K562 (cell line): ENCODE measurements at regions not wholly inside any gene's neighbourhood (a gene's known extent, or its start where the extent isn't known, plus 50 kb on each side); places are given as distances from the start of the nearest gene placed in this dataset.

ENCODE experiments used
- ATAC-seq: fragments of 200-7000 bp; cut with Tn5 transposase; 3 replicates; pipeline ENCODE4 v1.9.1; 2020; ENCODE audit warnings: moderate library complexity
- BruUV-seq: library from RNA; stranded (reverse); fragments of 400-500 nt; replicated peaks from 2 replicates; lab custom pipeline; 2021; lab: Mats Ljungman, UMichigan
- CTCF ChIA-PET: fragments of 300-600 bp; formaldehyde crosslinking; extraction: SDS; loops from one replicate; lab custom pipeline; 2021; ENCODE audit warnings: low intra/inter-chr PET ratio; lab: Yijun Ruan, JAX
- POLR2A ChIA-PET: fragments of 300-600, 350-650 bp; sonication (Branson Sonifier 250); formaldehyde crosslinking; extraction: SDS; loops from one replicate; lab custom pipeline; 2021; ENCODE audit warnings: antibody characterized with exemption, inconsistent platforms; lab: Yijun Ruan, JAX
- DNase-seq, 4 experiments: peaks; one replicate each; pipeline versions ENCODE4 v3.0.0 to v3.0.0-alpha.2; 2011 to 2018; ENCODE audit warnings: low spot score in 3 of 4, mixed read lengths in 3 of 4; ENCODE audit errors: extremely low read depth in 1 of 4
- FAIRE-seq: peaks from 2 replicates; lab custom pipeline; 2011; peaks lifted over from hg19 to GRCh38; lab: Jason Lieb, UNC
- H2AFZ ChIP-seq: 2 replicates; pipeline ENCODE4 v1.6.0; 2011; ENCODE audit warnings: low read depth, low read length, control low read depth, inconsistent platforms
- H3K27ac ChIP-seq: fragments of 200-600 bp; 3 replicates; pipeline ENCODE4 v1.8.0; 2011; ENCODE audit warnings: low read depth, mild to moderate bottlenecking, control low read depth, inconsistent platforms, low read length, moderate library complexity, mixed read lengths; ENCODE audit errors: extremely low read depth
- H3K27me3 ChIP-seq, 2 experiments: fragments of 300-600 bp in 1 of 2; 2 replicates in 1 of 2; 3 replicates in 1 of 2; pipeline versions ENCODE4 v1.6.0 to v1.8.0; 2011; ENCODE audit warnings: inconsistent platforms in 2 of 2, low read length in 2 of 2, mild to moderate bottlenecking in 1 of 2, mixed read lengths in 1 of 2, moderate library complexity in 1 of 2; ENCODE audit not compliant: control insufficient read depth in 2 of 2, insufficient read depth in 2 of 2
- H3K36me3 ChIP-seq: fragments of 300-600 bp; 3 replicates; pipeline ENCODE4 v1.8.0; 2011; ENCODE audit warnings: mild to moderate bottlenecking, low read length, inconsistent platforms; ENCODE audit not compliant: control insufficient read depth, insufficient read depth
- H3K4me1 ChIP-seq, 2 experiments: fragments of 200-600 bp in 1 of 2; replicated peaks in 1 of 2; 2 replicates in 1 of 2; 3 replicates in 1 of 2; pipeline versions ENCODE4 v1.5.1 to v1.8.0; 2011; ENCODE audit warnings: inconsistent platforms in 2 of 2, low read length in 2 of 2, mild to moderate bottlenecking in 1 of 2, mixed read lengths in 1 of 2, moderate library complexity in 1 of 2; ENCODE audit not compliant: control insufficient read depth in 2 of 2, insufficient read depth in 2 of 2
- H3K4me2 ChIP-seq: 2 replicates; pipeline ENCODE4 v1.6.1; 2011; ENCODE audit warnings: low read length, control low read depth, inconsistent platforms, mixed read lengths; ENCODE audit not compliant: insufficient read depth
- H3K4me3 ChIP-seq: fragments of 200-600 bp; sonication (generic), shearing (Covaris generic); 2 replicates; pipeline ENCODE4 v1.5.1; 2016; ENCODE audit warnings: control low read depth, inconsistent platforms
- H3K79me2 ChIP-seq: fragments of 200-600 bp; 3 replicates; pipeline ENCODE4 v1.8.0; 2011; ENCODE audit warnings: low read length, inconsistent platforms; ENCODE audit not compliant: control insufficient read depth, insufficient read depth
- H3K9ac ChIP-seq, 2 experiments: 2 replicates each; pipeline versions ENCODE4 v1.6.0 to v1.6.1; 2011; ENCODE audit warnings: low read depth in 2 of 2, low read length in 2 of 2, control low read depth in 1 of 2, inconsistent platforms in 1 of 2, mild to moderate bottlenecking in 1 of 2, mixed read lengths in 1 of 2; ENCODE audit not compliant: insufficient read depth in 1 of 2
- H3K9me1 ChIP-seq: one replicate; pipeline ENCODE4 v1.6.0; 2011; ENCODE audit warnings: inconsistent platforms, mild to moderate bottlenecking, low read length, moderate library complexity; ENCODE audit not compliant: control insufficient read depth, insufficient read depth
- H3K9me3 ChIP-seq: replicated peaks from 2 replicates; pipeline ENCODE4 v1.5.1; 2011; ENCODE audit warnings: low read depth, low read length, inconsistent platforms; ENCODE audit not compliant: control insufficient read depth, insufficient read depth
- H4K20me1 ChIP-seq: replicated peaks from 2 replicates; pipeline ENCODE4 v1.6.1; 2011; ENCODE audit warnings: low read length, inconsistent platforms, mixed read lengths; ENCODE audit not compliant: control insufficient read depth, insufficient read depth
- GABPB1 ChIP-seq: sonication (generic); formaldehyde crosslinking; IDR thresholded peaks from 2 replicates; pipeline ENCODE4 v1.8.0; 2022; ENCODE audit warnings: mild to moderate bottlenecking, missing genetic modification reagents
- NFE2 ChIP-seq: IDR thresholded peaks from 2 replicates; pipeline ENCODE4 v1.6.1; 2014; ENCODE audit warnings: antibody characterized with exemption, low read depth
- POLR2G ChIP-seq: fragments of 200-400 bp; formaldehyde crosslinking; IDR thresholded peaks from 2 replicates; pipeline ENCODE4 v1.6.1; 2017; ENCODE audit warnings: low read depth, mild to moderate bottlenecking, antibody characterized with exemption, low read length, moderate library complexity
- WGBS: fragments of 100-300 bp; shearing (Covaris generic); methylation state at CpG from one replicate; pipeline ENCODE4 v1.1.6; 2016; ENCODE audit warnings: low coverage, mixed read lengths; ENCODE audit not compliant: insufficient coverage; ENCODE audit errors: missing lambda C conversion rate; 5-methylcytosine and 5-hydroxymethylcytosine counted together
- in situ Hi-C: fragments of 300-500 bp; cut with MboI; formaldehyde crosslinking; loops from 4 replicates; pipeline ENCODE4 v1.15.0; 2018; ENCODE audit warnings: inconsistent platforms, mixed read lengths
- intact Hi-C: fragments of 100-400 bp; cut with micrococcal nuclease; formaldehyde crosslinking; loops from 2 replicates; pipeline ENCODE4 v1.14.2; 2022
- TF ChIP-seq, protein P1 (sequence below): fragments of 450-650 bp; IDR thresholded peaks from 2 replicates; pipeline ENCODE4 v1.6.1; 2016; ENCODE audit warnings: mild to moderate bottlenecking, moderate library complexity

- TF ChIP-seq POLR2G: no peak
- no peak for TF ChIP-seq GABPB1 (CRISPR knock-in tag)
- no peak for TF ChIP-seq NFE2
- TF ChIP-seq, protein P1, sequence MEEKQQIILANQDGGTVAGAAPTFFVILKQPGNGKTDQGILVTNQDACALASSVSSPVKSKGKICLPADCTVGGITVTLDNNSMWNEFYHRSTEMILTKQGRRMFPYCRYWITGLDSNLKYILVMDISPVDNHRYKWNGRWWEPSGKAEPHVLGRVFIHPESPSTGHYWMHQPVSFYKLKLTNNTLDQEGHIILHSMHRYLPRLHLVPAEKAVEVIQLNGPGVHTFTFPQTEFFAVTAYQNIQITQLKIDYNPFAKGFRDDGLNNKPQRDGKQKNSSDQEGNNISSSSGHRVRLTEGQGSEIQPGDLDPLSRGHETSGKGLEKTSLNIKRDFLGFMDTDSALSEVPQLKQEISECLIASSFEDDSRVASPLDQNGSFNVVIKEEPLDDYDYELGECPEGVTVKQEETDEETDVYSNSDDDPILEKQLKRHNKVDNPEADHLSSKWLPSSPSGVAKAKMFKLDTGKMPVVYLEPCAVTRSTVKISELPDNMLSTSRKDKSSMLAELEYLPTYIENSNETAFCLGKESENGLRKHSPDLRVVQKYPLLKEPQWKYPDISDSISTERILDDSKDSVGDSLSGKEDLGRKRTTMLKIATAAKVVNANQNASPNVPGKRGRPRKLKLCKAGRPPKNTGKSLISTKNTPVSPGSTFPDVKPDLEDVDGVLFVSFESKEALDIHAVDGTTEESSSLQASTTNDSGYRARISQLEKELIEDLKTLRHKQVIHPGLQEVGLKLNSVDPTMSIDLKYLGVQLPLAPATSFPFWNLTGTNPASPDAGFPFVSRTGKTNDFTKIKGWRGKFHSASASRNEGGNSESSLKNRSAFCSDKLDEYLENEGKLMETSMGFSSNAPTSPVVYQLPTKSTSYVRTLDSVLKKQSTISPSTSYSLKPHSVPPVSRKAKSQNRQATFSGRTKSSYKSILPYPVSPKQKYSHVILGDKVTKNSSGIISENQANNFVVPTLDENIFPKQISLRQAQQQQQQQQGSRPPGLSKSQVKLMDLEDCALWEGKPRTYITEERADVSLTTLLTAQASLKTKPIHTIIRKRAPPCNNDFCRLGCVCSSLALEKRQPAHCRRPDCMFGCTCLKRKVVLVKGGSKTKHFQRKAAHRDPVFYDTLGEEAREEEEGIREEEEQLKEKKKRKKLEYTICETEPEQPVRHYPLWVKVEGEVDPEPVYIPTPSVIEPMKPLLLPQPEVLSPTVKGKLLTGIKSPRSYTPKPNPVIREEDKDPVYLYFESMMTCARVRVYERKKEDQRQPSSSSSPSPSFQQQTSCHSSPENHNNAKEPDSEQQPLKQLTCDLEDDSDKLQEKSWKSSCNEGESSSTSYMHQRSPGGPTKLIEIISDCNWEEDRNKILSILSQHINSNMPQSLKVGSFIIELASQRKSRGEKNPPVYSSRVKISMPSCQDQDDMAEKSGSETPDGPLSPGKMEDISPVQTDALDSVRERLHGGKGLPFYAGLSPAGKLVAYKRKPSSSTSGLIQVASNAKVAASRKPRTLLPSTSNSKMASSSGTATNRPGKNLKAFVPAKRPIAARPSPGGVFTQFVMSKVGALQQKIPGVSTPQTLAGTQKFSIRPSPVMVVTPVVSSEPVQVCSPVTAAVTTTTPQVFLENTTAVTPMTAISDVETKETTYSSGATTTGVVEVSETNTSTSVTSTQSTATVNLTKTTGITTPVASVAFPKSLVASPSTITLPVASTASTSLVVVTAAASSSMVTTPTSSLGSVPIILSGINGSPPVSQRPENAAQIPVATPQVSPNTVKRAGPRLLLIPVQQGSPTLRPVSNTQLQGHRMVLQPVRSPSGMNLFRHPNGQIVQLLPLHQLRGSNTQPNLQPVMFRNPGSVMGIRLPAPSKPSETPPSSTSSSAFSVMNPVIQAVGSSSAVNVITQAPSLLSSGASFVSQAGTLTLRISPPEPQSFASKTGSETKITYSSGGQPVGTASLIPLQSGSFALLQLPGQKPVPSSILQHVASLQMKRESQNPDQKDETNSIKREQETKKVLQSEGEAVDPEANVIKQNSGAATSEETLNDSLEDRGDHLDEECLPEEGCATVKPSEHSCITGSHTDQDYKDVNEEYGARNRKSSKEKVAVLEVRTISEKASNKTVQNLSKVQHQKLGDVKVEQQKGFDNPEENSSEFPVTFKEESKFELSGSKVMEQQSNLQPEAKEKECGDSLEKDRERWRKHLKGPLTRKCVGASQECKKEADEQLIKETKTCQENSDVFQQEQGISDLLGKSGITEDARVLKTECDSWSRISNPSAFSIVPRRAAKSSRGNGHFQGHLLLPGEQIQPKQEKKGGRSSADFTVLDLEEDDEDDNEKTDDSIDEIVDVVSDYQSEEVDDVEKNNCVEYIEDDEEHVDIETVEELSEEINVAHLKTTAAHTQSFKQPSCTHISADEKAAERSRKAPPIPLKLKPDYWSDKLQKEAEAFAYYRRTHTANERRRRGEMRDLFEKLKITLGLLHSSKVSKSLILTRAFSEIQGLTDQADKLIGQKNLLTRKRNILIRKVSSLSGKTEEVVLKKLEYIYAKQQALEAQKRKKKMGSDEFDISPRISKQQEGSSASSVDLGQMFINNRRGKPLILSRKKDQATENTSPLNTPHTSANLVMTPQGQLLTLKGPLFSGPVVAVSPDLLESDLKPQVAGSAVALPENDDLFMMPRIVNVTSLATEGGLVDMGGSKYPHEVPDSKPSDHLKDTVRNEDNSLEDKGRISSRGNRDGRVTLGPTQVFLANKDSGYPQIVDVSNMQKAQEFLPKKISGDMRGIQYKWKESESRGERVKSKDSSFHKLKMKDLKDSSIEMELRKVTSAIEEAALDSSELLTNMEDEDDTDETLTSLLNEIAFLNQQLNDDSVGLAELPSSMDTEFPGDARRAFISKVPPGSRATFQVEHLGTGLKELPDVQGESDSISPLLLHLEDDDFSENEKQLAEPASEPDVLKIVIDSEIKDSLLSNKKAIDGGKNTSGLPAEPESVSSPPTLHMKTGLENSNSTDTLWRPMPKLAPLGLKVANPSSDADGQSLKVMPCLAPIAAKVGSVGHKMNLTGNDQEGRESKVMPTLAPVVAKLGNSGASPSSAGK: no peak
- Histone ChIP-seq H3K27me3 (peaks cover 2 to 15% of the 10 kb centered on the region in 2 experiments; a peak in 1 of 5 replicates), H3K4me3 (no peak overlapping the region), H3K9me3 (no peaks in the 10 kb centered on the region), H3K79me2 (no peaks in the 10 kb centered on the region), H3K27ac (no peak overlapping the region), H4K20me1 (no peaks in the 10 kb centered on the region), H3K4me1 (peaks cover 8 to 18% of the 10 kb centered on the region in 2 experiments), H3K9me1 (no peaks in the 10 kb centered on the region), H3K36me3 (no peaks in the 10 kb centered on the region), H2AFZ (no peak overlapping the region), H3K4me2 (no peak overlapping the region), H3K9ac (no peak overlapping the region)
- CTCF ChIA-PET: no interaction called here
- intact Hi-C loops: no loop called here
- in situ Hi-C loops: no loop called here
- WGBS: 0% methylated on average over 4 of the region's 4 CpGs
- FAIRE-seq (no peak), DNase-seq (no peak), ATAC-seq (no peak)
- POLR2A ChIA-PET: no interaction called here
- BruUV-seq: no TSS peak
Observed at GRCh38 chr16:86660623-86661022, 82.3 kb downstream of the FOXL1 start.
